Thyroid gland (tissue), 4 donors: ENCODE measurements at regions not wholly inside any gene's neighbourhood (a gene's known extent, or its start where the extent isn't known, plus 50 kb on each side); places are given as distances from the start of the nearest gene placed in this dataset.

Experiments
- DNase-seq, 2 donors: peaks; one replicate each; pipeline ENCODE4 v3.0.0-alpha.2; 2019
- H3K27ac ChIP-seq, 3 donors: fragments of 200-600 bp; sonication (generic); 1 replicate in 2 of 3; 2 replicates in 1 of 3; pipeline ENCODE4 v1.5.1; 2016 to 2019; ENCODE audit warnings: mild to moderate bottlenecking in 1 of 3, moderate library complexity in 1 of 3
- H3K27me3 ChIP-seq: fragments of 200-600 bp; sonication (generic); one replicate; pipeline ENCODE4 v1.5.1; 2019
- H3K36me3 ChIP-seq, 2 donors: fragments of 200-600 bp; sonication (generic); one replicate each; pipeline ENCODE4 v1.5.1; 2016 to 2019
- H3K4me1 ChIP-seq, 2 donors: fragments of 200-600 bp; sonication (generic); one replicate each; pipeline ENCODE4 v1.5.1; 2017 to 2019
- H3K4me3 ChIP-seq, 3 donors: fragments of 200-600 bp; sonication (generic); replicated peaks in 1 of 3; 1 replicate in 2 of 3; 2 replicates in 1 of 3; pipeline ENCODE4 v1.5.1; 2016; ENCODE audit warnings: mild to moderate bottlenecking in 1 of 3
- H3K9me3 ChIP-seq: fragments of 200-600 bp; sonication (generic); one replicate; pipeline ENCODE4 v1.5.1; 2017
- CTCF ChIP-seq, 6 experiments: fragments of 200-600 bp in 3 of 6; fragments of 450-650 bp in 3 of 6; sonication (generic) in 3 of 6; IDR thresholded peaks; one replicate each; pipeline ENCODE4 v1.5.1; 2016 to 2019; ENCODE audit warnings: antibody characterized with exemption in 6 of 6, mild to moderate bottlenecking in 2 of 6, inconsistent platforms in 1 of 6, moderate library complexity in 1 of 6
- POLR2A ChIP-seq, 2 donors: fragments of 450-650 bp; IDR thresholded peaks; one replicate each; pipeline ENCODE4 v1.6.1; 2017; ENCODE audit warnings: antibody characterized with exemption in 2 of 2, mild to moderate bottlenecking in 2 of 2, moderate library complexity in 1 of 2
- WGBS, 2 donors: methylation state at CpG; one replicate each; pipeline ENCODE4 v1.1.5; 2017; 5-methylcytosine and 5-hydroxymethylcytosine counted together
- intact Hi-C: fragments of 100-400 bp; cut with DNase I; formaldehyde crosslinking; loops from one replicate; pipeline ENCODE4 v1.15.1; 2023

- Histone ChIP-seq H3K4me1 (no peaks in the 10 kb centered on the region), H3K27ac (no peak overlapping the region), H3K27me3 (no peaks in the 10 kb centered on the region), H3K4me3 (no peak overlapping the region), H3K9me3 (no peaks in the 10 kb centered on the region), H3K36me3 (no peaks in the 10 kb centered on the region)
- WGBS, 2 donors: 79 to 85% methylated on average over 6 to 8 of the region's 8 CpGs
- intact Hi-C loops: loop anchor here (10.0 kb wide), 1 partner anchor 357 kb away; no protein-coding TSS in a partner anchor
- no peak for DNase-seq
- TF ChIP-seq CTCF (IDR thresholded peaks at IDR 0.05) (no peak), POLR2A (IDR thresholded peaks at IDR 0.05) (no peak)
Measured at GRCh38 chr16:73191660-73192046, 143.7 kb upstream of the ZFHX3 start.

- Histone ChIP-seq H3K27me3 (no peaks in the 10 kb centered on the region), H3K4me3 (no peak overlapping the region), H3K36me3 (no peaks in the 10 kb centered on the region), H3K27ac (no peak overlapping the region), H3K9me3 (no peaks in the 10 kb centered on the region), H3K4me1 (no peaks in the 10 kb centered on the region)
- intact Hi-C loops: loop anchor here (10.0 kb wide), 1 partner anchor 356 kb away; no protein-coding TSS in a partner anchor
- DNase-seq: no peak
- TF ChIP-seq POLR2A (IDR thresholded peaks at IDR 0.05): no peak
- no peak for TF ChIP-seq CTCF (IDR thresholded peaks at IDR 0.05)
- 85 to 90% methylated on average over 19 of the region's 19 CpGs for WGBS, 2 donors
Measured at GRCh38 chr16:73190688-73191659, 143.0 kb upstream of the ZFHX3 start.

- Histone ChIP-seq H3K4me3 (no peak overlapping the region), H3K27ac (no peak overlapping the region), H3K9me3 (no peaks in the 10 kb centered on the region), H3K4me1 (no peaks in the 10 kb centered on the region), H3K36me3 (no peaks in the 10 kb centered on the region), H3K27me3 (no peaks in the 10 kb centered on the region)
- DNase-seq: no peak
- 93% methylated on average over 2 of the region's 2 CpGs for WGBS, 2 donors
- TF ChIP-seq POLR2A (IDR thresholded peaks at IDR 0.05): no peak
- TF ChIP-seq CTCF (IDR thresholded peaks at IDR 0.05): no peak
- intact Hi-C loops: loop anchor here (10.0 kb wide), 1 partner anchor 355 kb away; no protein-coding TSS in a partner anchor
Measured at GRCh38 chr16:73190256-73190655, 142.3 kb upstream of the ZFHX3 start.

- no peaks in the 10 kb centered on the region for H3K9me3 ChIP-seq
- intact Hi-C loops: no loop called here
- H3K4me1 ChIP-seq: no peaks in the 10 kb centered on the region
- TF ChIP-seq CTCF (IDR thresholded peaks at IDR 0.05) (no peak), POLR2A (IDR thresholded peaks at IDR 0.05) (no peak)
- H3K27me3 ChIP-seq: no peaks in the 10 kb centered on the region
- H3K4me3 ChIP-seq: no peak overlapping the region
- no peak for DNase-seq
- no peaks in the 10 kb centered on the region for H3K36me3 ChIP-seq
- H3K27ac ChIP-seq: no peak overlapping the region
- WGBS, 2 donors: 76 to 84% methylated on average over 13 of the region's 13 CpGs
Measured at GRCh38 chr16:73189136-73189535, 141.2 kb upstream of the ZFHX3 start.
